Pons (tissue), 1 donor: ENCODE measurements at regions not wholly inside any gene's neighbourhood (a gene's known extent, or its start where the extent isn't known, plus 50 kb on each side); places are given as distances from the start of the nearest gene placed in this dataset.

ENCODE experiments used
- DNase-seq: peaks from one replicate; pipeline ENCODE4 v3.0.0-alpha.2; 2016; ENCODE audit warnings: low spot score

DNA sequence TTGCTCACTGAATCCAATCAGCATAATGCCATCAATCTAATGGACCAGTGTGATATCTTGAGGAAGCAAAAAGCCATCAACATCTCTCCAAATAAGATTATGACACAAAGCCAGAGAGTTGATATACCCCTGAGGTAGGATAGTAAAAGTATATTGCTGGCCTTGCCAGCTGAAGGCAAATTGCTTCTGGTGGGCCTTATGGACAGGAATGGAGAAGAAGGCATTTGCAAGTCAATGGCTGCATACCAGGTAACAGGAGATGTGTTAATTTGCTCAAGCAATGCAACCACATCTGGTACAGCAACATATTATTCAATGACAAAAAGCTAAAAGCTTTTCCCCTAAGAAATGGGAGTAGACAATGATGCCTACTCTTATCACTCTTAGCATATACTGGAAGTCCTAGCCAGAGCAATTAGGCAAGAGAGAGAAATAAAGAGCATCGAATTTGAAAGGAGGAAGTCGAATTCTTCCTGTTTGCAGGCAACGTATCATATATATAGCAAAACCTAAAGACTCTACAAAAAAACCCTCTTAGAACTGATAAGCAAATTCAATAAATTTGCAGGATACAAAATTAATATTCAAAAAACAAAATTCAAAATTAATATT, 216.1 kb upstream of the RASA1 start:
- DNase-seq = no peak

DNA sequence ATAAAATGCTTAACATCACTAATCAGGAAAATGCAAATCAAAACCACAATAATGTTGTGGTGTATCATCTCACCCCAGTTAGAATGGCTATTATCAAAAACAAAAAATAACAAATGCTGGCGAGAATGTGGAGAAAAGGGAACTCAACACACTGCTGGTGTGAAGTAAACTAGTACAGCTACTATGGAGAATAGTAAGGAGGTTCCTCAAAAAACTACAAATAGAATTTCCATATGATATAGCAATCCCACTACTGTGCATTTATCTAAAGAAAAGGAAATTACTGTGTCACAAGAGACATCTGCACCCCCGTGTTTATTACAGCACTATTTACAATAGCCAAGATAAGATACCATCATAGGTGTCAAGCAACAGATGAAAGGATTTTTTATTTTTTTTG, 214.5 kb upstream of the RASA1 start:
- DNase-seq = no peak

DNA sequence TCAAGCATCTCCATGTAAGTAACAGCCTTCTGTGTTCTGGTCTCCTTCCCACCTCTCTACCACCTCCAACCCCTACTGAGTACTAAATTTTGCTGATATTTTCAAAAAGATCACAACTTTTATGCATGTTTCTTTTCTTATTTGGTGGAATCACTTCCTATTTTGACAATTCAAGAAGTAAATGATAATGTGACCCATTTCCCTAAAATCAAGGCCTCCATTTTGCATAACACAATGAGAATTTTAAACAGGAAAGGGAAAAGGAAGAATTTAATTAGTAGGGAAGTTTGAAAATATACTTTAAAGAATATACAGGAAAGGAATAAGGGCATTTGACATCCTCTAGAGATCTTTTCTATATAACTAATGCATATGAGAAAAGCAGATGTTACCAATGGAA, 212.9 kb upstream of the RASA1 start:
- DNase-seq = no peak

- DNase-seq = no peak
These were observed 206.6 kb upstream of the RASA1 start for GRCh38 chr5:87061046-87061445.

GRCh38 chr5:87069311-87069710, 198.4 kb upstream of the RASA1 start:
- DNase-seq = no peak

DNA sequence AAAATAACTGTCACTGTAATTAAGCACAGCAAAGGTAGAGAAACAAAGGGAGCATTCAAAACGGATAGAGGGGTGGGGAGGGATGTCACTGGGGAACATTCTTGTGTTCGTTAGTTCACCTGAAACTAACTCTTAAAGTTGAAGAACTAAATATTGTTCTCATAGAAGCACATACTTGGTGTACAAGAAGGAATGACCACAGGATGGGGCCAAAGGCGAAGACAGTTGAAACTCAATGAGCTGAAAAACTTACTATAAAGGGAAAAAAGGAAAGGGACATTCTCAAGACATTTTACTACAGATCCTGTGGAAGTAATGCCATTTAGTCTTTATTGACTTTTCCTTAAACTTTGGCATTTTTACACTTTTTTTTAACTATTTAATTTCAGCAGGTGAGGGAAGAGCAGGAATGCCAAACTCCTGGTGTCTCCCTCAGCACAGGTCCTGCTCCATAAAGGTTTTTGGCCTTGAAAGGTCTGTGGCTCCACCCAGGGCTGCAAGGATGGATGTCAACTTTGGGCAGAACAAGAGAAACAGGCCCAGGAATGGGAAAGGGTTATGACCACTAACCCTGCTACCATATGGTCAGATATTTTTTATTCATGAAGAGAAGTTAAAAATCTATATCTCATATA, 197.6 kb upstream of the RASA1 start:
- DNase-seq = peak; percentile 71

- no peak for DNase-seq
These were observed 193.6 kb upstream of the RASA1 start for GRCh38 chr5:87074072-87074471.

- DNase-seq = no peak
These were observed 192.6 kb upstream of the RASA1 start for GRCh38 chr5:87074934-87075541.

GRCh38 chr5:87076411-87076810, 191.3 kb upstream of the RASA1 start:
- DNase-seq = no peak

GRCh38 chr5:87076931-87077330, 190.8 kb upstream of the RASA1 start:
- no peak for DNase-seq

- DNase-seq = peak; percentile 60
These were observed 188.5 kb upstream of the RASA1 start for GRCh38 chr5:87079219-87079618.

- DNase-seq = no peak
These were observed 186.7 kb upstream of the RASA1 start for GRCh38 chr5:87081016-87081415.

GRCh38 chr5:87081511-87082372, 185.9 kb upstream of the RASA1 start:
- DNase-seq = peak; percentile 62

GRCh38 chr5:87094347-87094746, 173.3 kb upstream of the RASA1 start:
- no peak for DNase-seq

- DNase-seq = no peak
These were observed 172.8 kb upstream of the RASA1 start for GRCh38 chr5:87094833-87095232.

- DNase-seq = no peak
These were observed 171.9 kb upstream of the RASA1 start for GRCh38 chr5:87095787-87096186.

- DNase-seq = no peak
These were observed 170.0 kb upstream of the RASA1 start for GRCh38 chr5:87097664-87098063.

GRCh38 chr5:87099291-87099839, 168.3 kb upstream of the RASA1 start:
- no peak for DNase-seq

DNA sequence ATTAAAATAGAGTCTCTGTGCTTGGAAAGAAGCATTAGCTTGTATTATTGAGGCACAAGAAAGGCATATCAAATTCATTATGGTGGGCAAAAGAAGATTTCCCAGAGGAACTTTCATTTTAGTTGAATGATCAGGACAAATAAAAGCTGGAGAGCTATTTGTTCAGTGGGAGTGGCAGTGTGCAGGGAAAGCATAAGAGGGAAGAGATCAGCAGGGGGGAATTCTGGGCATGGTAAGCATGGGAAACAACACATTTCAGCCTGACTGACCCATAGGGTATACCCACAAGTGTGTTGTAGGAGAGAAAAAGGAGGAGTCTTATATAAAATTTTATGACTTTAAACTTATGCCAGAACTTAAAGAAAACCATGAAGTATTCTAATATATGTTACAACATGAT, 167.7 kb upstream of the RASA1 start:
- no peak for DNase-seq

GRCh38 chr5:87101321-87101720, 166.4 kb upstream of the RASA1 start:
- DNase-seq = no peak

DNA sequence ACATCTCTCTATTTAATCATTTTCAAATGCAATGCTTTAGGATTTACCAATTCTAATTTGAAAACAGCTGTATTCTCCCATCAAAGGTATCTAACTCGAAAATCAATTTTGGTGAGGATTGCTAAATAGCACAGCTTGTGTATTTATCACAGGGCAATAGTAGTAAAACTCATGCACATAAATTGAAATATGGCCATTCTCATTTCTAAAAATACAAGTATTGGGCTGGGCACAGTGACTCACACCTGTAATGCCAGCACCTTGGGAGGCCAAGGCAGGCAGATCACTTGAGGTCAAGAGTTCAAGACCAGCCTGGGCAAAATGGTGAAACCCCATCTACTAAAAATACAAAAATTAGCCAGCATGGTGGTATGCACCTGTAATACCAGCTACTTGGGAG, 164.8 kb upstream of the RASA1 start:
- DNase-seq = no peak

GRCh38 chr5:87103616-87104287, 163.9 kb upstream of the RASA1 start:
- DNase-seq = no peak
